Neuronal stem cell (in vitro differentiated cells): ENCODE measurements at regions not wholly inside any gene's neighbourhood (a gene's known extent, or its start where the extent isn't known, plus 50 kb on each side); places are given as distances from the start of the nearest gene placed in this dataset.

Experiments used
- DNase-seq: peaks from one replicate; pipeline ENCODE4 v3.0.0-alpha.2; 2013; ENCODE audit warnings: low spot score
- H2AFZ ChIP-seq: one replicate; pipeline ENCODE4 v1.6.1; 2013; ENCODE audit warnings: mild to moderate bottlenecking, low read length, inconsistent platforms
- H2AK5ac ChIP-seq: 2 replicates; pipeline ENCODE4 v1.6.1; 2013; ENCODE audit warnings: low read depth, mild to moderate bottlenecking, inconsistent platforms, low read length, moderate library complexity, mixed read lengths
- H2BK120ac ChIP-seq: 2 replicates; pipeline ENCODE4 v1.6.1; 2013; ENCODE audit warnings: low read depth, mild to moderate bottlenecking, inconsistent platforms, low read length, moderate library complexity, mixed read lengths
- H2BK12ac ChIP-seq: one replicate; pipeline ENCODE4 v1.6.1; 2013; ENCODE audit warnings: low read length, inconsistent platforms
- H2BK15ac ChIP-seq: 2 replicates; pipeline ENCODE4 v1.6.1; 2013; ENCODE audit warnings: mild to moderate bottlenecking, low read length, inconsistent platforms, mixed read lengths
- H2BK5ac ChIP-seq: one replicate; pipeline ENCODE4 v1.6.1; 2013; ENCODE audit warnings: inconsistent platforms, mild to moderate bottlenecking, low read length, moderate library complexity
- H3K14ac ChIP-seq: one replicate; pipeline ENCODE4 v1.6.1; 2013; ENCODE audit warnings: low read length, inconsistent platforms
- H3K18ac ChIP-seq: 2 replicates; pipeline ENCODE4 v1.6.1; 2013; ENCODE audit warnings: low read length, inconsistent platforms
- H3K23ac ChIP-seq: 2 replicates; pipeline ENCODE4 v1.6.1; 2013; ENCODE audit warnings: low read depth, mild to moderate bottlenecking, mixed read lengths, low read length, inconsistent platforms; ENCODE audit not compliant: poor library complexity
- H3K27ac ChIP-seq: replicated peaks from 3 replicates; pipeline ENCODE4 v1.5.1; 2013; ENCODE audit warnings: low read length, inconsistent platforms
- H3K27me3 ChIP-seq, 3 experiments: 2 replicates each; pipeline ENCODE4 v1.6.1; 2013; ENCODE audit warnings: low read length in 3 of 3, mild to moderate bottlenecking in 2 of 3, inconsistent platforms in 1 of 3, low read depth in 1 of 3, mixed read lengths in 1 of 3, moderate library complexity in 1 of 3; ENCODE audit not compliant: control insufficient read depth in 3 of 3, insufficient read depth in 3 of 3
- H3K36me3 ChIP-seq, 2 donors: replicated peaks in 1 of 2; 2 replicates each; pipeline ENCODE4 v1.6.1; 2013; ENCODE audit warnings: low read length in 2 of 2; ENCODE audit not compliant: control insufficient read depth in 2 of 2, insufficient read depth in 2 of 2
- H3K4ac ChIP-seq: 2 replicates; pipeline ENCODE4 v1.6.1; 2013; ENCODE audit warnings: inconsistent platforms, mild to moderate bottlenecking, low read length, moderate library complexity
- H3K4me1 ChIP-seq, 2 donors: 1 replicate in 1 of 2; 2 replicates in 1 of 2; pipeline ENCODE4 v1.6.1; 2013; ENCODE audit warnings: low read length in 2 of 2, low read depth in 1 of 2; ENCODE audit not compliant: control insufficient read depth in 2 of 2, insufficient read depth in 1 of 2
- H3K4me2 ChIP-seq: one replicate; pipeline ENCODE4 v1.6.1; 2013; ENCODE audit warnings: mild to moderate bottlenecking, low read length, inconsistent platforms; ENCODE audit not compliant: insufficient read depth, poor library complexity, severe bottlenecking
- H3K4me3 ChIP-seq, 2 donors: 2 replicates each; pipeline ENCODE4 v1.5.1; 2013; ENCODE audit warnings: low read length in 2 of 2, mild to moderate bottlenecking in 2 of 2, inconsistent platforms in 1 of 2, moderate library complexity in 1 of 2
- H3K79me1 ChIP-seq: one replicate; pipeline ENCODE4 v1.6.1; 2013; ENCODE audit warnings: low read depth, mild to moderate bottlenecking, inconsistent platforms, low read length, moderate library complexity
- H3K9ac ChIP-seq: one replicate; pipeline ENCODE4 v1.6.1; 2013; ENCODE audit warnings: mild to moderate bottlenecking, low read depth, low read length, inconsistent platforms; ENCODE audit not compliant: poor library complexity
- H3K9me3 ChIP-seq, 2 donors: replicated peaks in 1 of 2; 2 replicates each; pipeline versions ENCODE3 to v1.6.1; 2013; ENCODE audit warnings: low read length in 2 of 2, mild to moderate bottlenecking in 2 of 2, inconsistent platforms in 1 of 2, low read depth in 1 of 2, mixed read lengths in 1 of 2, moderate library complexity in 1 of 2; ENCODE audit not compliant: control insufficient read depth in 2 of 2, insufficient read depth in 1 of 2
- H4K8ac ChIP-seq: one replicate; pipeline ENCODE4 v1.6.1; 2013; ENCODE audit warnings: low read depth, mild to moderate bottlenecking, inconsistent platforms, low read length, moderate library complexity
- H4K91ac ChIP-seq: one replicate; pipeline ENCODE4 v1.6.1; 2013; ENCODE audit warnings: low read length, low read depth, mild to moderate bottlenecking, inconsistent platforms; ENCODE audit not compliant: poor library complexity
- WGBS, 2 donors: extraction: QIAGEN DNeasy Blood & Tissue Kit; methylation state at CpG; one replicate each; pipeline ENCODE4 v1.1.7; 2013; ENCODE audit warnings: missing lambda C conversion rate in 2 of 2, mixed read lengths in 1 of 2; ENCODE audit not compliant: insufficient read length in 2 of 2, insufficient replicate concordance in 1 of 2; ENCODE audit errors: extremely low coverage in 2 of 2; 5-methylcytosine and 5-hydroxymethylcytosine counted together

DNA sequence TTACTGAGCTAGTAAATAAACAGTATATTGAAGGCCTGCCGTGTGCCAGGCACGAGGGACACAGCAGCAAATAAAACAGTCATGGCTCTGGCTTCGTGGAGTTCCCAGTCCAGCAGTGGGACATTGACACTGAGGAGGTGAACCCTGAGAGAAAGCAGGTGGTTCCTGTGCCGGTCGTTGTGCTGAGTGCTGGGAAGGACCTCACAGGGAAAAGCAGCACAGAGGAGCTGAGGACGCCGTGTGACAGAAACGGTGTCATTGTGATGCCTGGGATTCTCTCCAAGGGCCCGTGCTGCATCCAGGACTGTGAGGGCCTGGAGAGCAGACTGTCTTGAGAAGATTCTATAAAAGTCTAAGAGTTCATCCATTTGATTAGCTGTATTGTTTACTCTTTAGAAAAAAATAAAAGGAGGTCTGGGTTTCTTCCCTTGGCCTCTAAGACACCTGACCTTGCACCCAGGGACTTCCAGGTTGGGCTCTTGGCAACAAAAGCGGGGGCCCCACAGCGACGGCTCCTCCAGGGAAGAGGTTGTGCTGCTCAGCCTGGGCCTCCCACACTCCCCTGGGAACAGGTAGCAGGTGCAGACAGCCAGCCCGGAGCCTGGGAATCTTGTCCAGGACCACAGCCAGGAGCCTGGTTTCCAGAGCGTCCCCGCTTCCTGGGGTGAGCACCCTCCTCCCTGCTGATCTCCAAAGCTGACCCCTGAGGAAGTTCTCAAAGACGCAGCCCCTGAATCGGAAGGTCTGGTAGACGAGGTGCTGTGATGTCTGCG lies 251.2 kb upstream of the PMEPA1 start:
- H4K91ac ChIP-seq, result no peak overlapping the region
- H3K4ac ChIP-seq, result no peak overlapping the region
- no peaks in the 10 kb centered on the region for H3K79me1 ChIP-seq
- H4K8ac ChIP-seq, result no peak overlapping the region
- H3K4me3 ChIP-seq, result no peak overlapping the region
- no peak overlapping the region for H2BK12ac ChIP-seq
- no peaks in the 10 kb centered on the region for H3K4me1 ChIP-seq
- no peak overlapping the region for H3K14ac ChIP-seq
- H3K9me3 ChIP-seq, result no peaks in the 10 kb centered on the region
- H2BK120ac ChIP-seq, result no peak overlapping the region
- no CpG with 5 or more reads among the region's 19 CpGs for WGBS, 2 donors
- H3K27me3 ChIP-seq, result peaks cover 0 to 10% (median 0%) of the 10 kb centered on the region in 3 experiments
- H3K18ac ChIP-seq, result no peak overlapping the region
- no peak overlapping the region for H2AFZ ChIP-seq
- no peak overlapping the region for H3K27ac ChIP-seq
- H3K23ac ChIP-seq, result no peak overlapping the region
- DNase-seq, result no peak
- no peak overlapping the region for H2BK5ac ChIP-seq
- H3K36me3 ChIP-seq, result no peaks in the 10 kb centered on the region
- H3K4me2 ChIP-seq, result no peak overlapping the region
- H3K9ac ChIP-seq, result peak overlapping the region; percentile 7
- H2AK5ac ChIP-seq, result no peak overlapping the region
- peak overlapping the region; percentile 31 for H2BK15ac ChIP-seq

GRCh38 chr20:57959589-57959988 lies 249.8 kb upstream of the PMEPA1 start:
- H3K14ac ChIP-seq, result no peak overlapping the region
- H2AFZ ChIP-seq, result no peak overlapping the region
- H2BK5ac ChIP-seq, result no peak overlapping the region
- no peak overlapping the region for H2BK120ac ChIP-seq
- no peak overlapping the region for H3K9ac ChIP-seq
- H3K4ac ChIP-seq, result no peak overlapping the region
- no peaks in the 10 kb centered on the region for H3K79me1 ChIP-seq
- H3K27me3 ChIP-seq, result peaks cover 0 to 7% (median 0%) of the 10 kb centered on the region in 3 experiments
- no peak overlapping the region for H3K4me3 ChIP-seq
- no peak overlapping the region for H4K91ac ChIP-seq
- H3K4me2 ChIP-seq, result no peak overlapping the region
- H2BK12ac ChIP-seq, result no peak overlapping the region
- H3K18ac ChIP-seq, result no peak overlapping the region
- H3K9me3 ChIP-seq, result no peaks in the 10 kb centered on the region
- H3K36me3 ChIP-seq, result no peaks in the 10 kb centered on the region
- H2BK15ac ChIP-seq, result no peak overlapping the region
- no CpG with 5 or more reads among the region's 4 CpGs for WGBS, 2 donors
- no peak overlapping the region for H4K8ac ChIP-seq
- no peak overlapping the region for H3K23ac ChIP-seq
- H3K27ac ChIP-seq, result no peak overlapping the region
- H2AK5ac ChIP-seq, result no peak overlapping the region
- H3K4me1 ChIP-seq, result no peaks in the 10 kb centered on the region
- DNase-seq, result no peak

DNA sequence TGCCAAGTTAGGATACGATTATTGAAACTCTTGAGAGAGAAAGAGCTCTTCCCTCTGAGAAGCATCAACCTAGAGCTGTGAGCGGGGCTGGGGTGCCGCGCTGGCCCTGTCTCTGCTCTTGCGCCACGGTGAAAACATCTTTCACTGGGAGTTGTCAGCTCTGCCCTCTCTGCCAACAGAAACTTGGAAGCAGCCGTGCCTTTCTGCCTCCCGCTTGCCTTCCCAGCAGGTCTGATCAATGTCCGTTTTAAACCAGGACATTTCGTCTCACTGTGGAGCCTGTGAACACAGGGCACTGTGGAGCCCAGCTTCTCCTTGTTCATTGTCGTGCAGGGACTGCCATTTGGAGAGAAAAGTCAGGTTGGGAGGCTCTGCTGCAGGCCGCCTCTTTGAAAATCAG lies 249.2 kb upstream of the PMEPA1 start:
- H4K91ac ChIP-seq, result no peak overlapping the region
- H3K36me3 ChIP-seq, result no peaks in the 10 kb centered on the region
- no peak overlapping the region for H2AK5ac ChIP-seq
- H2BK15ac ChIP-seq, result no peak overlapping the region
- no peak overlapping the region for H2BK12ac ChIP-seq
- H3K4me2 ChIP-seq, result no peak overlapping the region
- H4K8ac ChIP-seq, result no peak overlapping the region
- H2AFZ ChIP-seq, result no peak overlapping the region
- no peak overlapping the region for H2BK5ac ChIP-seq
- H3K23ac ChIP-seq, result no peak overlapping the region
- no peak overlapping the region for H3K9ac ChIP-seq
- no peaks in the 10 kb centered on the region for H3K79me1 ChIP-seq
- H3K4me3 ChIP-seq, result no peak overlapping the region
- DNase-seq, result no peak
- H3K27me3 ChIP-seq, result peaks cover 0 to 6% (median 0%) of the 10 kb centered on the region in 3 experiments
- no peak overlapping the region for H3K4ac ChIP-seq
- H3K4me1 ChIP-seq, result no peaks in the 10 kb centered on the region
- no peak overlapping the region for H3K27ac ChIP-seq
- WGBS, 2 donors, result no CpG with 5 or more reads among the region's 12 CpGs
- no peak overlapping the region for H3K14ac ChIP-seq
- H2BK120ac ChIP-seq, result no peak overlapping the region
- H3K9me3 ChIP-seq, result no peaks in the 10 kb centered on the region
- no peak overlapping the region for H3K18ac ChIP-seq

DNA sequence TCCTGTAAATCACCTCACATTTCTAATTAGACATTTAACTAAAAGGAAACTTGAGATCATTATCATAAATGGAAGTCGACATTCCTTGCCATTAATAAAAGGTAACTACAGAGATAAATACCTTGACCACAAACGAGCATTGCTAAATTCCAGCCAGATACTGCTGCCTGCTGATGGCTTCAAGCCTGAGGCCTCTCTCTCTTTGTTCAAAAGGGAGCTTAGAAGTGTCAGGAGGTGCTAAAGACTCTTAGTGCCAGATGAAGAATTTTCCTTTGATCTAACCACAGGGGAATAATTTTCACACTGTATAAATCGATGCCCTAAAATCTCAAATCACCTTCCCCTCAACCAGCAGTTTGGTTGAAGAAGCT lies 248.2 kb upstream of the PMEPA1 start:
- Histone ChIP-seq H3K4me3 (no peak overlapping the region), H4K91ac (no peak overlapping the region)
- WGBS, 2 donors, result no CpG with 5 or more reads among the region's 3 CpGs

More for the DNA sequence above, 248.2 kb upstream of the PMEPA1 start:
- Histone ChIP-seq H3K27ac (no peak overlapping the region), H3K27me3 (peaks cover 0 to 6% (median 0%) of the 10 kb centered on the region in 3 experiments), H3K9ac (no peak overlapping the region), H3K23ac (no peak overlapping the region), H2BK5ac (no peak overlapping the region), H2AFZ (no peak overlapping the region), H3K9me3 (no peaks in the 10 kb centered on the region), H3K36me3 (no peaks in the 10 kb centered on the region), H3K4me2 (no peak overlapping the region), H3K18ac (no peak overlapping the region), H4K8ac (no peak overlapping the region), H2BK12ac (no peak overlapping the region), H2AK5ac (no peak overlapping the region), H3K79me1 (no peaks in the 10 kb centered on the region), H3K4ac (no peak overlapping the region), H2BK120ac (no peak overlapping the region), H2BK15ac (no peak overlapping the region), H3K4me1 (no peaks in the 10 kb centered on the region), H3K14ac (no peak overlapping the region)
- no peak for DNase-seq
